Mesodermal cell (in vitro differentiated cells): ENCODE measurements at regions not wholly inside any gene's neighbourhood (a gene's known extent, or its start where the extent isn't known, plus 50 kb on each side); places are given as distances from the start of the nearest gene placed in this dataset.
"Not testable (repeated sequence)": the region's sequence is repeated elsewhere in the genome, so short reads cannot be mapped to it uniquely, and the experiment has no call there.

Source experiments
- H3K27ac ChIP-seq: 2 replicates; pipeline ENCODE4 v1.7.0; 2013; ENCODE audit warnings: mild to moderate bottlenecking, low read depth, low read length, moderate library complexity; ENCODE audit not compliant: severe bottlenecking
- H3K36me3 ChIP-seq: 2 replicates; pipeline ENCODE4 v1.7.1; 2013; ENCODE audit warnings: mild to moderate bottlenecking, low read length, moderate library complexity; ENCODE audit not compliant: control insufficient read depth, insufficient read depth
- H3K4me1 ChIP-seq: one replicate; pipeline ENCODE4 v1.7.1; 2013; ENCODE audit warnings: mild to moderate bottlenecking, low read length; ENCODE audit not compliant: insufficient read depth, control insufficient read depth, poor library complexity, severe bottlenecking
- H3K4me3 ChIP-seq: 2 replicates; pipeline ENCODE4 v1.7.0; 2013; ENCODE audit warnings: low read length, control low read depth, mild to moderate bottlenecking; ENCODE audit not compliant: insufficient read depth, poor library complexity, severe bottlenecking; ENCODE audit errors: extremely low read depth
- H3K9me3 ChIP-seq: 2 replicates; pipeline ENCODE4 v1.7.1; 2013; ENCODE audit warnings: mild to moderate bottlenecking, low read length, moderate library complexity; ENCODE audit not compliant: control insufficient read depth
- WGBS, 2 experiments: methylation state at CpG; one replicate each; pipeline ENCODE4 v1.1.5; 2013; ENCODE audit warnings: missing lambda C conversion rate in 2 of 2; ENCODE audit not compliant: insufficient coverage in 2 of 2; 5-methylcytosine and 5-hydroxymethylcytosine counted together

GRCh38 chr20:39736434-39737327 lies 774.5 kb downstream of the DHX35 start:
- WGBS, 2 experiments, result 68 to 80% methylated on average over 3 to 4 of the region's 6 CpGs
- H3K36me3 ChIP-seq, result no peaks in the 10 kb centered on the region
- peaks cover 6% of the 10 kb centered on the region for H3K9me3 ChIP-seq
- H3K4me1 ChIP-seq, result no peaks in the 10 kb centered on the region
- H3K27ac ChIP-seq, result no peak overlapping the region
- no peak overlapping the region for H3K4me3 ChIP-seq

DNA sequence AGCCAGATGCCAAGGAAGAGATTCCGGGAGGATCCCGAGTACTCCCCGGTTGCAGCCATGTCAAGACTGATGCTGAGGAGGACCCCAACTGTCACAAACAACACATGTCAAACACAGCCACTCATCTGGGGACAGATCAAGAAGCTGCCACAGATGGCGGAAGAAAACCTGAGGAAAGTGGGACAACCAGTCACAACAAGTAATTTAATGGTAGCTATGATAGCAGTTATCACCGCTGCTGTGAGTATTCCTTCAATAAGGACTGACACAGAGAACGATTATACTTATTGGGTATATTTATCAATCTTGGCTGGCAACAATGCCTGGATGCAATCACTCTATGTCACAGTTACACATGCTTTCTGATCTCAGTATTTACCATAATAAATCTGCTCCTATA lies 763.4 kb downstream of the DHX35 start:
- not testable (repeated sequence) for H3K4me1 ChIP-seq, H3K27ac ChIP-seq, H3K36me3 ChIP-seq, H3K4me3 ChIP-seq
- H3K9me3 ChIP-seq, result peaks cover 19% of the 10 kb centered on the region
- WGBS, 2 experiments, result 85 to 100% methylated on average over 2 of the region's 6 CpGs

- Histone ChIP-seq H3K4me1 (no peaks in the 10 kb centered on the region), H3K36me3 (no peaks in the 10 kb centered on the region), H3K27ac (no peak overlapping the region), H3K9me3 (peaks cover 6% of the 10 kb centered on the region), H3K4me3 (no peak overlapping the region)
- WGBS, 2 experiments, result no CpG with 5 or more reads among the region's 2 CpGs
Measured at GRCh38 chr20:39719293-39719692, 757.1 kb downstream of the DHX35 start.

- no peak overlapping the region for H3K4me3 ChIP-seq
- H3K27ac ChIP-seq, result no peak overlapping the region
- 92 to 98% methylated on average over 5 of the region's 5 CpGs for WGBS, 2 experiments
- H3K9me3 ChIP-seq, result peaks cover 6% of the 10 kb centered on the region
- no peaks in the 10 kb centered on the region for H3K4me1 ChIP-seq
- no peaks in the 10 kb centered on the region for H3K36me3 ChIP-seq
Measured at GRCh38 chr20:39717936-39718335, 755.8 kb downstream of the DHX35 start.

GRCh38 chr20:39716796-39717341 lies 754.7 kb downstream of the DHX35 start:
- WGBS, 2 experiments, result 71% methylated on average over 1 of the region's 1 CpG; no CpG with 5 or more reads in 1 of the 2 experiments
- Histone ChIP-seq H3K4me3 (no peak overlapping the region), H3K27ac (no peak overlapping the region), H3K4me1 (no peaks in the 10 kb centered on the region), H3K9me3 (peaks cover 6% of the 10 kb centered on the region), H3K36me3 (no peaks in the 10 kb centered on the region)

- WGBS, 2 experiments, result 84 to 95% methylated on average over 4 of the region's 4 CpGs
- peaks cover 2% of the 10 kb centered on the region for H3K9me3 ChIP-seq
- no peaks in the 10 kb centered on the region for H3K36me3 ChIP-seq
- H3K27ac ChIP-seq, result no peak overlapping the region
- no peak overlapping the region for H3K4me3 ChIP-seq
- no peaks in the 10 kb centered on the region for H3K4me1 ChIP-seq
Measured at GRCh38 chr20:39713076-39713840, 751.1 kb downstream of the DHX35 start.

- Histone ChIP-seq H3K36me3 (no peaks in the 10 kb centered on the region), H3K27ac (no peak overlapping the region), H3K4me1 (no peaks in the 10 kb centered on the region), H3K4me3 (no peak overlapping the region), H3K9me3 (no peaks in the 10 kb centered on the region)
- 90 to 100% methylated on average over 1 to 2 of the region's 3 CpGs for WGBS, 2 experiments
Measured at GRCh38 chr20:39706184-39706663, 744.1 kb downstream of the DHX35 start.

- WGBS, 2 experiments, result 74 to 90% methylated on average over 2 of the region's 3 CpGs
- H3K27ac ChIP-seq, result no peak overlapping the region
Measured at GRCh38 chr20:39705032-39705431, 742.9 kb downstream of the DHX35 start.

DNA sequence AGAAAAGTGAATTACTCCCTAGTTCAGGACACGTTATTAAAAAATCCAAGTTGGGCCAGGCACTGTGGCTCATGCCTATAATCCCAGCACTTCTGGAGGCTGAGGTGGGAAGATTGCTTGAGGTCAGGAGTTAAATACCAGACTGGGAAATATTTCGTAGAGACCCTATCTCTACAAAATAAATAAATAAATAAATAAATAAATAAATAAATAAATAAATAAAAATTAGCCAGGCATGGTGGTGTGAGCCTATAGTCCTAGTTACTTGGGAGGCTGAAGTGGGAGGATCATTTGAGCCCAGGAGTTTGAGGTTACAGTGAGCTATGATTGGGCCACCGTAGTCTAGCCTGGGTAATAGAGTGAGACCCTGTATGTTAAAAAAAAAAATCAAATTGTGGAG lies 741.2 kb downstream of the DHX35 start:
- H3K4me1 ChIP-seq, H3K4me3 ChIP-seq: not testable (repeated sequence)
- WGBS, 2 experiments, result 100% methylated on average over 1 of the region's 3 CpGs; no CpG with 5 or more reads in 1 of the 2 experiments

More at GRCh38 chr20:39705032-39705431, 742.9 kb downstream of the DHX35 start:
- Histone ChIP-seq H3K9me3 (no peaks in the 10 kb centered on the region), H3K4me1 (no peaks in the 10 kb centered on the region), H3K36me3 (no peaks in the 10 kb centered on the region), H3K4me3 (no peak overlapping the region)

DNA sequence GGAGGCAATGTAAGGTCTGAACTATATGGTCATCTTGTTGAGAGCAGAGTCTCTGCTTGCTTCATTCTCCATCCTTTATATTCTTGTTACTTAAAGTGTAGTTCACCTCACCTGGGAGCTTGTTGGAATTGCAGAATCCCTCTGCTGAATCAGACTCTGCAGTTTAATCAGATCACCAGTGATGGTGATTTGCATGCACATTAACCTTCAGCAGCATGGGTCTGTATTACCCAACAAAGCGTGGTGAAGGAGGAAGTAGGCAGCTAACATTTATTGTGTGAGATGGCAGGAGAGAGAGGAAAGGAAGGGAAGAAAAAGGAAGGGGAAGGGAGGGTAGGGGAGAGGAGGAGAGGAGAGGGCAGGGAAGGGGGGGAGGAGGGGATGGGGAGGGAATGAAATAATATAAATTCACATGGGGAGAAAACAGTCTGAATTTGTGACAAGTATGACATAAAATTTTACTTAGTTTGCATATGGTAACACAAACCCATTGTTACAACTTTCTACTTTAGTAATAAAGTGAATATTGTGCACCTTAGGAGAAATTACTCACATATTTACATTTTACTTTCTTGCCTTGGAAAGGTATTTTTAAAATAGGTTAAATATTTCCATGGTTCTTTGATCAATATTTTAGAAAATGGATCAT lies 740.7 kb downstream of the DHX35 start:
- Histone ChIP-seq H3K4me3 (no peak overlapping the region), H3K36me3 (no peaks in the 10 kb centered on the region), H3K9me3 (no peaks in the 10 kb centered on the region), H3K27ac (no peak overlapping the region), H3K4me1 (no peaks in the 10 kb centered on the region)
- WGBS, 2 experiments, result 50 to 89% methylated on average over 1 of the region's 1 CpG

More for the DNA sequence above, 741.2 kb downstream of the DHX35 start:
- H3K9me3 ChIP-seq, H3K36me3 ChIP-seq, H3K27ac ChIP-seq: not testable (repeated sequence)
